ENCODE measurements at regions not wholly inside any gene's neighbourhood (a gene's known extent, or its start where the extent isn't known, plus 50 kb on each side); places are given as distances from the start of the nearest gene placed in this dataset.
"Not testable (repeated sequence)": the region's sequence is repeated elsewhere in the genome, so short reads cannot be mapped to it uniquely, and the experiment has no call there.

GRCh38 chr9:38171538-38171884 lies 102.5 kb upstream of the SHB start:
- H3K36me3 ChIP-seq (ENCODE audit: insufficient read depth, low read length) = no peaks in the 10 kb centered on the region
- H3K9ac ChIP-seq (ENCODE audit: low read depth, low read length) = no peak overlapping the region
- H3K9me3 ChIP-seq (ENCODE audit: insufficient read depth, low read length, severe bottlenecking) = peaks cover 14% of the 10 kb centered on the region
- ATAC-seq (ENCODE audit: insufficient read depth, low read depth) (no peak), DNase-seq (no peak)
- no peaks in the 10 kb centered on the region for H3K27me3 ChIP-seq (ENCODE audit: insufficient read depth, low read length, poor library complexity)
- TF ChIP-seq CTCF (IDR thresholded peaks at IDR 0.05; ENCODE audit: borderline replicate concordance, extremely low read depth, low read length, poor library complexity, severe bottlenecking) = no peak
- TF ChIP-seq EZH2 (IDR thresholded peaks at IDR 0.05; ENCODE audit: borderline replicate concordance, low read depth, low read length, severe bottlenecking) = no peak
- H4K20me1 ChIP-seq (ENCODE audit: insufficient read depth, low read length) = no peaks in the 10 kb centered on the region
- no peak overlapping the region for H2AFZ ChIP-seq (ENCODE audit: low read depth, low read length)
- H3K4me1 ChIP-seq (ENCODE audit: insufficient read depth, low read length) = no peaks in the 10 kb centered on the region
- no peak overlapping the region for H3K4me3 ChIP-seq (ENCODE audit: low read depth in 1 of 2, low read length in 2 of 2)
- no peaks in the 10 kb centered on the region for H3K79me2 ChIP-seq (ENCODE audit: insufficient read depth, low read length)
- no peak overlapping the region for H3K27ac ChIP-seq (ENCODE audit: low read length)
- H3K4me2 ChIP-seq (ENCODE audit: insufficient read depth, low read length) = no peak overlapping the region

- not testable (repeated sequence) for H3K9ac ChIP-seq (ENCODE audit: low read depth, low read length); H3K79me2 ChIP-seq (ENCODE audit: insufficient read depth, low read length); H3K4me1 ChIP-seq (ENCODE audit: insufficient read depth, low read length); H3K4me3 ChIP-seq (ENCODE audit: low read depth in 1 of 2, low read length in 2 of 2); H3K27me3 ChIP-seq (ENCODE audit: insufficient read depth, low read length, poor library complexity); H3K36me3 ChIP-seq (ENCODE audit: insufficient read depth, low read length); DNase-seq; ATAC-seq (ENCODE audit: insufficient read depth, low read depth); H4K20me1 ChIP-seq (ENCODE audit: insufficient read depth, low read length); H2AFZ ChIP-seq (ENCODE audit: low read depth, low read length); H3K4me2 ChIP-seq (ENCODE audit: insufficient read depth, low read length); H3K27ac ChIP-seq (ENCODE audit: low read length)
- H3K9me3 ChIP-seq (ENCODE audit: insufficient read depth, low read length, severe bottlenecking) = peaks cover 14% of the 10 kb centered on the region
Measured at GRCh38 chr9:38170763-38171537, 101.9 kb upstream of the SHB start.

- not testable (repeated sequence) for H3K4me2 ChIP-seq (ENCODE audit: insufficient read depth, low read length); H2AFZ ChIP-seq (ENCODE audit: low read depth, low read length); H3K4me3 ChIP-seq (ENCODE audit: low read depth in 1 of 2, low read length in 2 of 2); H3K9ac ChIP-seq (ENCODE audit: low read depth, low read length); H3K27me3 ChIP-seq (ENCODE audit: insufficient read depth, low read length, poor library complexity); H4K20me1 ChIP-seq (ENCODE audit: insufficient read depth, low read length); H3K36me3 ChIP-seq (ENCODE audit: insufficient read depth, low read length); H3K4me1 ChIP-seq (ENCODE audit: insufficient read depth, low read length); H3K27ac ChIP-seq (ENCODE audit: low read length); DNase-seq; H3K79me2 ChIP-seq (ENCODE audit: insufficient read depth, low read length); ATAC-seq (ENCODE audit: insufficient read depth, low read depth)
- H3K9me3 ChIP-seq (ENCODE audit: insufficient read depth, low read length, severe bottlenecking) = peaks cover 14% of the 10 kb centered on the region
Measured at GRCh38 chr9:38170155-38170554, 101.1 kb upstream of the SHB start.

- no peak overlapping the region for H3K9ac ChIP-seq (ENCODE audit: low read depth, low read length)
- no peaks in the 10 kb centered on the region; the same call in 1 of the 2 replicates for H3K4me1 ChIP-seq (ENCODE audit: insufficient read depth, low read length)
- H3K9me3 ChIP-seq (ENCODE audit: insufficient read depth, low read length, severe bottlenecking) = peaks cover 14% of the 10 kb centered on the region
- no peaks in the 10 kb centered on the region for H3K36me3 ChIP-seq (ENCODE audit: insufficient read depth, low read length)
- no peaks in the 10 kb centered on the region for H3K79me2 ChIP-seq (ENCODE audit: insufficient read depth, low read length)
- H3K4me3 ChIP-seq (ENCODE audit: low read depth in 1 of 2, low read length in 2 of 2) = no peak overlapping the region
- no peak for TF ChIP-seq EZH2 (IDR thresholded peaks at IDR 0.05; ENCODE audit: borderline replicate concordance, low read depth, low read length, severe bottlenecking)
- TF ChIP-seq CTCF (IDR thresholded peaks at IDR 0.05; ENCODE audit: borderline replicate concordance, extremely low read depth, low read length, poor library complexity, severe bottlenecking) = no peak
- no peaks in the 10 kb centered on the region for H3K27me3 ChIP-seq (ENCODE audit: insufficient read depth, low read length, poor library complexity)
- no peak overlapping the region for H3K4me2 ChIP-seq (ENCODE audit: insufficient read depth, low read length)
- DNase-seq (no peak), ATAC-seq (ENCODE audit: insufficient read depth, low read depth) (no peak)
- H2AFZ ChIP-seq (ENCODE audit: low read depth, low read length) = no peak overlapping the region
- H4K20me1 ChIP-seq (ENCODE audit: insufficient read depth, low read length) = no peaks in the 10 kb centered on the region
- no peak overlapping the region for H3K27ac ChIP-seq (ENCODE audit: low read length)
Measured at GRCh38 chr9:38166501-38166900, 97.5 kb upstream of the SHB start.

All from DND-41 (cell line).